GM23338 (cell line): ENCODE measurements at regions not wholly inside any gene's neighbourhood (a gene's known extent, or its start where the extent isn't known, plus 50 kb on each side); places are given as distances from the start of the nearest gene placed in this dataset.

Experiments used
- CREB1 ChIP-seq: fragments of 250-450 bp; sonication (Bioruptor Pico); IDR thresholded peaks from 2 replicates; pipeline ENCODE4 v1.5.0; 2020; ENCODE audit warnings: low read depth, mild to moderate bottlenecking, moderate library complexity
- EZH2 ChIP-seq: fragments of 200-600 bp; sonication (generic); IDR thresholded peaks from one replicate; pipeline ENCODE4 v1.8.0; 2017; ENCODE audit warnings: antibody characterized with exemption, mild to moderate bottlenecking, low read depth; ENCODE audit not compliant: unreplicated experiment
- EZH2phosphoT487 ChIP-seq: fragments of 200-600 bp; sonication (generic); IDR thresholded peaks from one replicate; pipeline ENCODE4 v1.8.1; 2018; ENCODE audit warnings: antibody characterized with exemption; ENCODE audit not compliant: unreplicated experiment
- JUNB ChIP-seq: IDR thresholded peaks from one replicate; pipeline ENCODE4 v1.6.1; 2016; ENCODE audit warnings: antibody characterized with exemption; ENCODE audit not compliant: unreplicated experiment
- STAT1 ChIP-seq: IDR thresholded peaks from one replicate; pipeline ENCODE4 v1.6.1; 2016; ENCODE audit warnings: antibody characterized with exemption; ENCODE audit not compliant: unreplicated experiment
- TF ChIP-seq, protein P1 (sequence below), 2 experiments: fragments of 200-600 bp in 1 of 2; sonication (generic) in 1 of 2; conservative IDR thresholded peaks; 2 replicates each; pipeline versions ENCODE4 v1.5.1 to v1.6.1; 2016 to 2017; ENCODE audit warnings: antibody characterized with exemption in 2 of 2, low read depth in 2 of 2, mild to moderate bottlenecking in 2 of 2, moderate library complexity in 1 of 2
- TF ChIP-seq, protein P2 (sequence below): IDR thresholded peaks from one replicate; pipeline ENCODE4 v1.6.1; 2018; ENCODE audit warnings: antibody characterized with exemption; ENCODE audit not compliant: unreplicated experiment

DNA sequence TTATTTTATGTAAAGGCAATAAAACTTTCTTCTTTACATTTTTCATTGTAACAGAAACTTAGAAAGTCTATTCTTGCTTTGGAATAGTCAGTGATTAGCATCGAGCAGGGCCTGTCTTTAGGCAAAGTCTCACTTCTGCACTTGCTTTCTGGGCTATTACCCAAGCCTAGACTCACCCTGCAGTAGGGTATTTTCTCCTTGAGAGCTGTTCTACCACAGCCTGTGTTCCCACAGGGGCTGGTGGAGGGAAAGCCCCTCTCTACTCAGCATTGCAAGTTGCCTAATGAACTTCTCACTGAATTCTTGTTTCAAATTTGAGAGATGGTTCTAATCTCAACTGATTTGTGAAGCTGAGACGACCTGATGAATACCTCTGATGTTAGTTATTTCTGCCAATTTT lies 111.7 kb upstream of the KLHL14 start:
- no peak for TF ChIP-seq JUNB
- TF ChIP-seq, protein P1, sequence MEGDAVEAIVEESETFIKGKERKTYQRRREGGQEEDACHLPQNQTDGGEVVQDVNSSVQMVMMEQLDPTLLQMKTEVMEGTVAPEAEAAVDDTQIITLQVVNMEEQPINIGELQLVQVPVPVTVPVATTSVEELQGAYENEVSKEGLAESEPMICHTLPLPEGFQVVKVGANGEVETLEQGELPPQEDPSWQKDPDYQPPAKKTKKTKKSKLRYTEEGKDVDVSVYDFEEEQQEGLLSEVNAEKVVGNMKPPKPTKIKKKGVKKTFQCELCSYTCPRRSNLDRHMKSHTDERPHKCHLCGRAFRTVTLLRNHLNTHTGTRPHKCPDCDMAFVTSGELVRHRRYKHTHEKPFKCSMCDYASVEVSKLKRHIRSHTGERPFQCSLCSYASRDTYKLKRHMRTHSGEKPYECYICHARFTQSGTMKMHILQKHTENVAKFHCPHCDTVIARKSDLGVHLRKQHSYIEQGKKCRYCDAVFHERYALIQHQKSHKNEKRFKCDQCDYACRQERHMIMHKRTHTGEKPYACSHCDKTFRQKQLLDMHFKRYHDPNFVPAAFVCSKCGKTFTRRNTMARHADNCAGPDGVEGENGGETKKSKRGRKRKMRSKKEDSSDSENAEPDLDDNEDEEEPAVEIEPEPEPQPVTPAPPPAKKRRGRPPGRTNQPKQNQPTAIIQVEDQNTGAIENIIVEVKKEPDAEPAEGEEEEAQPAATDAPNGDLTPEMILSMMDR (conservative IDR thresholded peaks at IDR 0.05; ENCODE audit: low read depth in 2 of 2): no peak
- TF ChIP-seq EZH2phosphoT487: no peak
- no peak for TF ChIP-seq EZH2
- TF ChIP-seq STAT1: no peak
- TF ChIP-seq CREB1 (CRISPR knock-in tag): no peak
- TF ChIP-seq, protein P2, sequence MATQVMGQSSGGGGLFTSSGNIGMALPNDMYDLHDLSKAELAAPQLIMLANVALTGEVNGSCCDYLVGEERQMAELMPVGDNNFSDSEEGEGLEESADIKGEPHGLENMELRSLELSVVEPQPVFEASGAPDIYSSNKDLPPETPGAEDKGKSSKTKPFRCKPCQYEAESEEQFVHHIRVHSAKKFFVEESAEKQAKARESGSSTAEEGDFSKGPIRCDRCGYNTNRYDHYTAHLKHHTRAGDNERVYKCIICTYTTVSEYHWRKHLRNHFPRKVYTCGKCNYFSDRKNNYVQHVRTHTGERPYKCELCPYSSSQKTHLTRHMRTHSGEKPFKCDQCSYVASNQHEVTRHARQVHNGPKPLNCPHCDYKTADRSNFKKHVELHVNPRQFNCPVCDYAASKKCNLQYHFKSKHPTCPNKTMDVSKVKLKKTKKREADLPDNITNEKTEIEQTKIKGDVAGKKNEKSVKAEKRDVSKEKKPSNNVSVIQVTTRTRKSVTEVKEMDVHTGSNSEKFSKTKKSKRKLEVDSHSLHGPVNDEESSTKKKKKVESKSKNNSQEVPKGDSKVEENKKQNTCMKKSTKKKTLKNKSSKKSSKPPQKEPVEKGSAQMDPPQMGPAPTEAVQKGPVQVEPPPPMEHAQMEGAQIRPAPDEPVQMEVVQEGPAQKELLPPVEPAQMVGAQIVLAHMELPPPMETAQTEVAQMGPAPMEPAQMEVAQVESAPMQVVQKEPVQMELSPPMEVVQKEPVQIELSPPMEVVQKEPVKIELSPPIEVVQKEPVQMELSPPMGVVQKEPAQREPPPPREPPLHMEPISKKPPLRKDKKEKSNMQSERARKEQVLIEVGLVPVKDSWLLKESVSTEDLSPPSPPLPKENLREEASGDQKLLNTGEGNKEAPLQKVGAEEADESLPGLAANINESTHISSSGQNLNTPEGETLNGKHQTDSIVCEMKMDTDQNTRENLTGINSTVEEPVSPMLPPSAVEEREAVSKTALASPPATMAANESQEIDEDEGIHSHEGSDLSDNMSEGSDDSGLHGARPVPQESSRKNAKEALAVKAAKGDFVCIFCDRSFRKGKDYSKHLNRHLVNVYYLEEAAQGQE: no peak
